ENCODE measurements at regions not wholly inside any gene's neighbourhood (a gene's known extent, or its start where the extent isn't known, plus 50 kb on each side); places are given as distances from the start of the nearest gene placed in this dataset.
"Not testable (repeated sequence)": the region's sequence is repeated elsewhere in the genome, so short reads cannot be mapped to it uniquely, and the experiment has no call there.

DNA sequence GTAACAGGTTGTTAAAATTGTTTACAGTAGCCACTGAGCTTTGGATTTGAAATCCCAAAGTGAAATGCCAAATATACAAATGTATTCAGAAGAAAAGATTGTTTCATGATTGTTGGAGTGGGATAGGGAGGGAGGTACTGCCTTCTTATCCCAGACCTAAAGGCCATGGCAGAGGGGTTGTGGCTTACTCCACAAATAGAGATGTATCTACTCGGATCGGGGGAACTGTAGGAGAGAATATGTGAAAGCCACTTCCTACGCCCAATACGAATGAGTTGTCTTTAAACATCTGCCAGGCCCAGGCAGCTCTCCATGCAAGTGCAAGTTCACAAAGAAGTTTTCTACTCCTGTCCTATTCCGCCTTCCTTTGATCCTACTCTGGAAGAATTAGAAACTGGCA, 150.2 kb upstream of the PRSS12 start:
- not testable (repeated sequence) for DNase-seq (ENCODE audit: low read depth)

DNA sequence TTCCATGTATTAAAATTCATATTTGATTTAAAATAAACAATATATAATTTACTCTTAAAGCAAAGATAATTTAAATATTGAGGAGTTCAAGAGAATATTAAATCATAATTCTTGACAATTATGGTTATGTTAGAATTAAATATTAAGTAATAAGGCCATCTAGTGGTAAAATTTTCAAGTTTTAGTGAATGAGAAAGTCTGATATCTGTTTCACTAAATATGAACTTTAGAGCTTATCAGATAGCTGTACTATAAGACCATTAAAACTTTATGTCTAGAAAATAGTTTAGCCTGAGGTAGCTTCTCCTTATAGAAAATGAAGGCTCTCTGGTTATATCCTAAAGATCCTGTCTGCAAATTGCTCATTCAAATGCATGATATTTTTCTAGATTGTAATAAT, 152.1 kb upstream of the PRSS12 start:
- peak; percentile 33 for DNase-seq (ENCODE audit: low read depth)

DNA sequence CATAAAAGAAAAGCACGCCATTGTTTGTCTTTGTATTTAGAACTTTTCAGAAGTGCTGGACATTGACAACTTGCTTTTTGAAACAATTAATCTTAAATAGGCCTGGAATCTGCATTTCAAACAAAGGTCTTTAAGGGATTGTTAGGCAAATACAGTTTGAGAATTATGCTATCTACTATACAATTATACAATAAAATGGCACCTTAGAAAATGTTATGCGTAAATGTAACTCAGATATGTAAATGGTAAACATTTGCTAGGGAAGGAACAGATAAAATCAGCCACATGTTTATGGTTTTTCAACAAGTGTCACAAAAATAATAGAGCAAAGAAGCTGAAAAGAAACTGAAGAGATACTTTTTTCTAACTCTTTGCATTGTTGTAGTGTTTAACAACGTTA, 152.7 kb upstream of the PRSS12 start:
- not testable (repeated sequence) for DNase-seq (ENCODE audit: low read depth)

DNA sequence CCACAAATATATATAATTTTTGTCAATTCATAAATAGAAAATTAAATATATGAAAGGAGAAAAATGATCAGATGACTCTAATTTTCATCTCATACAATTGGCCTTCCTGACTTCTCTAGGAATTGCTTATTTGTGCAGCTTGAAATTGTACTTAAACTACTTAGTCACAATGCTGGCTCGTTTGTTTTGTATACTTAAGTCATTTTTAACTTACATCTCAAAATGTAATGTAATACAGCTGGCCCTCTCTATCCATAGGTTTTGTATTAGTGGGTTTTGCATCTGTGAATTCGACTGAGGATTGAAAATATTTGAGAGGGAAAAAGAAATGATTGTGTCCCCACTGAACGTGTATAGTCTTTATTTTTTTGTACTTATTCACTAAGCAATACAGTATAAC, 160.1 kb upstream of the PRSS12 start:
- DNase-seq (ENCODE audit: low read depth) = not testable (repeated sequence)

DNA sequence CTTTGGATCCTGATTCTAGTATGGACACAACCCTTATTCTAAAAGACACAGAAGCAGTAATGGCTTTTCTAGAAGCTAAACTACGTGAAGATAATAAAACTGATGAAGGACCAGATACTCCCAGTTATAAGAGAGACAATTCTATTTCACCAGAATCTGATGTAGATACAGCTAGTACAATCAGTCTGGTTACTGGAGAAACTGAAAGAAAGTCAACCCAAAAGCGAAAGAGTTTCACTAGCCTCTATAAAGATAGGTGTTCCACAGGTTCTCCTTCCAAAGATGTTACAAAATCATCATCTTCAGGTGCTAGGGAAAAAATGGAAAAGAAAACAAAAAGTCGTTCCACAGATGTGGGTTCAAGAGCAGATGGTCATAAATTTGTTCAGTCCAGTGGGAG, 161.5 kb upstream of the PRSS12 start:
- not testable (repeated sequence) for DNase-seq (ENCODE audit: low read depth)

DNA sequence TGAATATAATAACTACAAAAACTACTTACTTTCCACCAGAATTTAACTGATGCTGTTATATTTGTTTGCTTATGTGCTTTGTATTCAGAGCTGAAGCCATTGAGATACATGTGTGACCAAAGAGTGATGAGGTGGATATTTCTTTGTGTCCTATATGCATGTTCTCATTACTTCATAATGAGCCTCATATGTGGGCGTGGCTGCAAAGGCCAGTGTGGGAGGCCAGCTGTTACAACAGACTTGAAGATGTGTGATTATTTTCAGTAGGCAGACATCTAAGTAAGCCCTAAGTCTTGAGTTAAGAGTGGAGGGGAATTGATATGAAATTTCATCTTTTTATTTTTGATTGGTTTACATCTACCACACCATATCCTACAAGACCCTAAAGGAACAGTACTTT, 163.3 kb upstream of the PRSS12 start:
- not testable (repeated sequence) for DNase-seq (ENCODE audit: low read depth)

DNA sequence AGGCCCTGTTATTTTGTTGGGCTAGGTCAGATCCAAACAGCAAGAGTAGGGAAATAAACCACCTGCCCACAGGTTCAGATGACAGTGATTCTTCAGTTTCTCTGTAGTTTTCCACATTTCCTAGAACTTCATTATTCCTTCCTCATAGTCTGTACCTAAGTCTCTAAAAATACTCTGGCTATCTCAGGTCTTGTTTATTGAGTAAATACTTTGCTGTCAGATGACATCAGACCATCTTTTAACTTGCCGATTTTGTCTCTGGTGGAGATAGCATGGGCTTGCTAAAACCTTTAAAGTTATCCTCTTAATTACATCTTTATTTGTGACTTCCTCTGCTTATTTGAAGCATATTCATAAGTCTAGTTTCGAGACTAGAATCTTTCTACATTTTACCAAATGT, 155.1 kb upstream of the METTL14 start:
- not testable (repeated sequence) for DNase-seq (ENCODE audit: low read depth)

DNA sequence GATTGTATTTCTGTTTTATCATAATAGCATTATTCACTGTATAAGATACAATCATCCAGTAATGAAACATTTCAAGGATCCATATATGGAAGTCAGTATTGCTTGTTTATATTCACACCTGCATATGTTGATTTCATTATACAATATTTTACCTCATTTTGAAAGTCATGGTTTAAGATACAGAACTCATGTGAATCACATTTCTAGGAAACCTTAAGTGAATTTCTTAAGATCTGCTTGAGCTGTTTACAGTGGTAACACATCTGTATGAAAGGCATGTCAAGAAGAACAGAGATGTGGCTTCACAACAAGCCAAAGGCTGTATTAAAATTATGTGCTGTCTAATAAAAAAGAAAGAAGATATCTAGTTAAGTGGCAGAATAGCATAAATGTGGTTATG, 153.2 kb upstream of the METTL14 start:
- DNase-seq (ENCODE audit: low read depth) = not testable (repeated sequence)

DNA sequence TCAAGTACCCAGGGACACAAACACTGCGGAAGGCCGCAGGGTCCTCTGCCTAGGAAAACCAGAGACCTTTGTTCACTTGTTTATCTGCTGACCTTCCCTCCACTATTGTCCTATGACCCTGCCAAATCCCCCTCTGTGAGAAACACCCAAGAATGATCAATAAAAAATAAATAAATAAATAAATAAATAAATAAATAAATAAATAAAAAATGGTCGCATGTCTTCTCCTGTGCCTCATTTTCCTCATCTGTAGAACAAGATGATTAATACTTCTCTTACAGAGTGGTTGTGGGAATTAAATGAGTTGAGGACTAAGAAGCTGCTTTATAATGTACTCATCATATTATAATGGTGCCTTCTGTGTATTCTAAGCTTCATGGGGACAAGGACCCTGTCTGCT, 149.4 kb upstream of the METTL14 start:
- not testable (repeated sequence) for DNase-seq (ENCODE audit: low read depth)

DNA sequence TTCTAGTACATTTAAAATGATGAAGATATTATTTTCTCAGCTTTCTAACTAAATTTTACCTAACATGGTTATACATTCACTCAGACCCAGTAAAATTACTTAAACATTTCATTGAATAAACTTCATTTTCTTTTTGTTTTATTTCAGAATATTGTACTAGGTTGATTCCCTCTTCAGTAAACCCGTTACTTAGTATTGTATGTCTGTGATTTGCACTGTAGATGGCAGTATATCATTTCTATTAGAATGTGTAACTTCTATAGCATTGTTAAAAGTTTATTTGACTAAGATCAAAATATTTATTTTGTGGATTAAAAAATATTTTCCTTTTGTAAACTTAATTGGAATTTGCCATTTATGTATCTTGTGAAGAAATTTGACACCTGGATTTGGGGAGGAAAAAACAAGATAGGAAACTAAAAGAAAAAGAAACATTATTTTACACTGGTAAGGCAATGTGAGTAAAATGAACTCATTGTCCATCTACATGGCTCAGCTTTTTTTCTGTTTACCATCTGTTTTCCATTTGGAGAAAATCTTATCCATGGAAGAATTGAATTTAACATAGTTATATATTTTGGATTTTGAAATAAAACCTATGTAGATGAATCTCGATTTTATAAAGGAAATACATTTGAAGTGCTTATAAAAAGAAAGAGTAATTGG, 145.6 kb upstream of the METTL14 start:
- DNase-seq (ENCODE audit: low read depth) = peak; percentile 52

DNA sequence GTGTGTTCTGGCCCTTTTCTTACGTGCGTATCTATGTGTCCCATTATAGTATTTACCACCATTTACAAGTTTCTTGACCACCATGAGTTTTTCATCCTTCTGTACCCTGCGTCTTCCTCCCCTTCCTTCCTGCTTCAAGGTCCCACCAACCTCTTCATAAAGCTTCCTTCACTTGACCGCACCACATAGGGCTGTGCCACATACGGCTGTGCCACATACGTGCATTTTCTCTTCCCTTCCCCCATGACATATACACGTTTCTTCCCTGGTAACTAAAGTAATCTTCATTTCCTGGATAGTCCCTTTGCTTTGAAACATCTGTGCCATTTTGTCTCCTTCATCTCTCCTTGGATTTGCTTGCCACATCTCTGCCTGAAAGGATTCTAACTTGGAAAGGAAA, 128.6 kb upstream of the METTL14 start:
- not testable (repeated sequence) for DNase-seq (ENCODE audit: low read depth)

DNA sequence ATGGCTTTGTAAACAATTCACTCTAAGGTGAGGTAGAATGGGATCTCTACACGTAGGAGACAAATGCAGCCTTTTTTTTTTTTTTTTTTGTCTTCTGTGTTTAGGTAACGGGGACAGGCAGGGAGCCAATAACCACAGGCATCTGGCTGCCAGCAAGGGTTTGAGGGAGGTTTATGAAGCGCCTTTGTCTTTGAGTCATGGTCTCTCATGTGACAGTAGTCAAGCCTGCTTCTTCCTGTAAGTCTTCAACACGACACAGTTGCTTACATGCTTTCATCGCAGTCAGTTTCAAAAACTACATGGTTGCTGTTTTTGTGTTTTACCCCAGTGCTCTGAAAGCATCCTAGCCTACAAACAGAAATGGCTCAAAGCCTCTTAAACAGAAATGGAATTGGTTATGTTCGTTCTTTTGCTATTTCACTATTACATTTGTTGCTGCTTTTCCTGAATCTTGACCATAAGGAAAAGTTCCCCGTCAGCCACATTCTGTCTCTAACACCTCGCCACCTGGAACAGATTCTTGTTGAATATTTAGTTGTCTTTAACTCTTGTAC, 127.8 kb upstream of the METTL14 start:
- peak; percentile 83 for DNase-seq (ENCODE audit: low read depth)

DNA sequence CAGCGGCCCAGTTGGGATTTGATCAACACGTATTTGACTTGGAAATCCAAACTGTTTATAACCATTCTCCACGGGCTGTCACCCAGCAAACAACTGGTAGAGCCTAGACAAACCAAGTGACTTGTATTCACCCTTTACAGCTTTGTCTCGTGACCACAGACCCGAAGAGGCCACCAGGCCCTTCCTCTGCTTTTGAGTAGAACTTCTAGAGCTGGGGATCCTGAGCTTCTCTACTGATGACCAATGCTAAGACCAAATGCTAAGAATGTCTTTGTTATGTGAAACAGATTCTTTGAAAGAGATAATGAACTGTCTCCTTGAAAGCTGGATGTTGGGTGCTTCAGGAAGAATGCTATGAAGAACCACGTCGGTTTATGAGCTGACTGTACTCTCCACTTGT, 127.0 kb upstream of the METTL14 start:
- not testable (repeated sequence) for DNase-seq (ENCODE audit: low read depth)

DNA sequence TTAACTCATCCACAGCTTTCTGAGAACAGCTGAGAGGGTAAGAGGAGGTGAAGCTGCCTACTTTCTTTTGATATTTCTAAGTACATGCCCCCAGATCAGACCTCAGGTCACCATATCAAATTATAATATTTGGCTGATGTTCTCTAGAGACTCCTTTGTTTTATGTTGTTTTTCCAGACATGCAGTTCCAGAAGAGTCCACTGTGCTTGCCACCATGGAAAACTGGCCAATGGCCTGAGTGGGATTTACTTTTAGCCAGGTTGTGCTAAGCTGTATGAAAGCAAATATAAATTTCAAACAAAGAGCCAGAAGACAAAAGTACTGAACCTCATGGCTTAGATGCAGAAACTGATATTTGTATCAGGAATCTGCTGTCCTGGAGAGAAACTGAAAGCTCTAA, 123.6 kb upstream of the METTL14 start:
- not testable (repeated sequence) for DNase-seq (ENCODE audit: low read depth)

DNA sequence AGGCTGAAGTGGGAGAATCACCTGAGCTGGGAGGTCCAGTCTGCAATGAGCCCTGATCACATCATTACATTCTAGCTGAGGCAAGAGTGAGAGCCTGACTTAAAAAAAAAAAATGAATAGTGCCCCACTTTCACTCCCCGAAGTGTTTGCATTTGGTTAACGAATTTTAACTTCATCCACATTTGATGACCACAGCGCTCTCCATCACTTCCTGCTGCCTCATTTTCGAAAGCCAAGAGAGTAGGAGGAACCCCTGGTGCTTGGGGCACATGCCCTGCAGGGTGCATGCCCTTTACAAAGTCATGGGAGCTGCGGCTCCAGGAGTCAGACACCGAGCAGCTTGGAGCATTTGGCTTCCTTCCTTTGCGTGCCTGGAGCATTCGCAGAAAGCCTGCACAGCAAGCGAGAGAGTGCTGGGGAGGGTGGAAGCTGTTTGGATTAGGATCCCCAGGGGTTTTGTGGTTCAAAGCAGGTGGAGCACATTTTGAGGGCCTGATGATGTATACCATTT, 119.1 kb upstream of the METTL14 start:
- peak; percentile 23 for DNase-seq (ENCODE audit: low read depth)

DNA sequence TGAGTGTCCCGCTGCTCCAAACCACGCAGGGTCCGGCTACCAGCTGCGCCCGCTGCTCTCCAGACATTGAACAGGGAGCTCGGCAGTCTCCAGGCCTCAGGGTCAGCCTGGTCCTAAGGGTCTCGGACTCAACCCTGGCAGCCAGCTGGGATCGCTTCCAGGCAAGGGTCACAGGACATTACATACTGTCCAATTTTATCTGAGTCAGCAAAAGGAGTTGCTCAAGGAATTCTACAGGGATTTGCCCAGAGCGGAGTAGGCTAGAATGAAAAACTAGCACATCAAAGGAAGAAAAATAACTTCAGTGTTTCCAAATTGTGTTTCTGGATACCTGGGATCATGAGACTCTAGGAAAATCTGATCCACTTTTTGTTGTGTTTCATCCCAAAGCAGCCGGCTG, 112.2 kb upstream of the METTL14 start:
- DNase-seq (ENCODE audit: low read depth) = not testable (repeated sequence)

DNA sequence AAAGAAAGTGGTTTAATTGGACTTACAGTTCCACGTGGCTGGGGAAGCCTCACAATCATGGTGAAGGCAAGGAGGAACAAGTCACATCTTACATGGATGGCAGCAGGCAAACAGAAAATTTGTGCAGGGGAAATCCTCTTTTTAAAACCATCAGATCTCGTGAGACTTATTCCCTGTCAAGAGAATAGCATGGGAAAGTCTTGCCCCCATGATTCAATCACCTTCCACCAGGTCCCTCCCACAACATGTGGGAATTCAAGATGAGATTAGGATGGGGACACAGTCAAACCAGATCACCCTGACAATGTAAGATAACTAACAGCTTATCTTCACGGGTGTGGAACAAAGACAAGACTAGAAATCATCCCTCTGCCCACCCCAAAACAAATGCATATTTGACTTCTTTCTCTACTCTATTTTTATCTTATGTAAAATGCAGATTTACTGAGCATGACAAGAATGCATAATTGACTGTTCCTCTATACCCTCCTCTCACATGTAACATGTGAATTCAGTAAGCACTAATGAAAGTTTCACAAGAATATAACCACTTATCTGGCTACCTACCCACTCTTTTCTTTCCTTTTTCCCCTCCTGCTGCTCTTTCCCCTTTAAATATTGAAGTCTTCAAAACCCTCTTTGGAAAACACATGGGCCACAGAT, 110.8 kb upstream of the METTL14 start:
- not testable (repeated sequence) for DNase-seq (ENCODE audit: low read depth)

DNA sequence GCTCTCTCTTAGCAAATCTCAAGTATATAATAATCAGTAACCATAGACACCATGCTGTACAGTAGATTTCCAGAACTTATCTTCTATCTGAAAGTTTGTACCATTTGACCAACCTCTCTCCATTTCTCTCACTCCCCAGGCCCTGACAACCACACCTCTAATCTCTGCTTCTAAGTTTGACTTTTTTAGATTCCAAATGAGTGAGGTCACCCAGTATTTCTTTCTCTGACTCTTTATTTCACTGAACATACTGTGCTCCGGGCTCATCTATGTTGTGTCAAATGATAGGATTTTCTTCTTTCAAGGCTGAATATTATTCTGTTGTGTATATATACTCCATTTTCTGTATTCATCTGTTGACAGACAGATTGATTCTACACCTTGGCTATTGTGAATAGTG, 110.1 kb upstream of the METTL14 start:
- DNase-seq (ENCODE audit: low read depth) = peak; percentile 24

DNA sequence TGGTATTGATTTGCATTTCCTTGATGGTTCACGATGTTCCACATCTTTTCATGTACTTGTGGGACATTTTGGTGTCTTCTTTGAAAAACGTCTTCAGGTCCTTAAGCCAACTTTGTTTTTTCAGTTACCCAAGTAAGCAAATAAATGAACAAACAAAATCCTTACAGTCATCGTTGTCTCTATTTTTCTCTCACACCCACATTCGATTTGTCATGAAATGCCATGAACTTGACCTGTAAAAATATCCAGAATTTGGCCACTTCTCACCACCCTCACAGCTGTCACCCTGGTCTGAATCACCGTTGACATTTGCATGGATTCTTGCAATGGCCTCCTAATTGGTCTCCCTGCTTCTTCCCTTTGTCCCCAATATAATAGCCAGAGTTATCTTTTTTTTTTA, 109.5 kb upstream of the METTL14 start:
- DNase-seq (ENCODE audit: low read depth) = not testable (repeated sequence)

DNA sequence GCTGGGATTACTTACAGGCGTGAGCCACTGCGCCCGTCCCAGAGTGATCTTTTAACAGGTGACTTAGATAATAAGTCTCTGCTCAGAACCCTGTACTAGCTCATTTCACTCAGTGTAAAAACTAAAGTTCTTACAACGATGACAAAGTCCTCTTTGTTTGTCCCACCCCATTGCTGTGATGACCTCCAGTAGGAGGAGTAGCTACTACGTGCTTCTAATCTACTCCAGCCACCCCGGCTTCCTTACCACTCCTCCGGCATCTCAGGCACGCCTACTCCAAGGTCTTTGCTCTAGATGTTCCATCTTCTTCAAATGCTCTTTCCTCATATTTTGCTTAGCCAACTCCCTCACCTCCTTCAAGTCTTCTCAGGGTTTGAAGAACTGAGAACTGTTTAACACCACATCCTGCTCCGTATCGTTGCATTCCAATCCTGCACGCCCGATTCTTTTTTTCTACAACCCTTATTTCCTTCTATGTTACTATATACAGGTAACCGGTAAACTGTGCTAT, 108.4 kb upstream of the METTL14 start:
- DNase-seq (ENCODE audit: low read depth) = not testable (repeated sequence)

DNA sequence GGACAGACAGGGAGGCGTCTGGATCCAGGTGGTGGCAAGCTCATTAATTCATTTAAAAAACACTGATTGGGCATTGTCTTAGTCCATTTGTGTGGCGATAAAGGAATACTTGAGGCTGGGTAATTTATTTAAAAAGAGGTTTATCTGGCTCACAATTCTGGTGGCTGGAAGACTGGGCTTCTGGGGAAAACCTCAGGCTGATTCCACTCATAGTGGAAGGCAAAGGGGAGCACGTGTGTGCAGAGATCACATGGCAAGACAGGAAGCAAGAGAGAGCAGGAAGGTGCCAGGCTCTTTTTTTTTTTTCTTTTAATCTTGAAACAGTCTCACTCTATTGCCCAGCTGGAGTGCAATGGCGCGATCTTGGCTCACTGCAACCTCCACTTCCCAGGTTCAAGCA, 100.2 kb upstream of the METTL14 start:
- no peak for DNase-seq (ENCODE audit: low read depth)

DNA sequence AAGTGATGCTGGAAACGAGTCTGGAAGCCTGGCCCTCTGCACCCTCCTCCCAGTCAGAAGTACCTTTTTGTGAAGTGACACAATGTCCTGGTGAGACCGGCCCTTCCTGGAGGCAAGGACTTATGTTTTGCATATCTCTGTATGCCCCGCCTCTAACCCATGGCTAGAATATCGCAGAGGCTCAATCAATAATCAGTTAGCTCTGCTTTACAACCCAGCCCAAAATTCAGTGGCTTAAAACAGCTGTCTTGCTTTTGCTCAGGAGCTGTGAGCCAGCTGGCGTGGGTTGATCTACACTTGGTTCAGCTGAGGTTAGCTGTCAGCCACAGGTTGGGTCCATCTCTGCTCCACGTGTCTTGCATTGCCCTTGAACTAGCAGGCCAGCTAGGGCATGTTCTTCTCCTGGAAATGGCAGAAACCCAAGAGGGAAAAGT, 98.8 kb upstream of the METTL14 start:
- no peak for DNase-seq (ENCODE audit: low read depth)
